Loucy (cell line): ENCODE measurements at regions not wholly inside any gene's neighbourhood (a gene's known extent, or its start where the extent isn't known, plus 50 kb on each side); places are given as distances from the start of the nearest gene placed in this dataset.

ENCODE experiments used
- H2AFZ ChIP-seq: fragments of 200-600 bp; sonication (generic); 2 replicates; pipeline ENCODE4 v1.6.0; 2016; ENCODE audit warnings: antibody characterized with exemption, mild to moderate bottlenecking, low read length, moderate library complexity
- H3F3A ChIP-seq: fragments of 200-600 bp; 2 replicates; pipeline ENCODE4 v1.6.0; 2016; ENCODE audit warnings: antibody characterized with exemption, low read depth, mild to moderate bottlenecking
- H3K27me3 ChIP-seq: fragments of 200-600 bp; sonication (generic); 2 replicates; pipeline ENCODE4 v1.6.1; 2014; ENCODE audit warnings: low read length, mild to moderate bottlenecking; ENCODE audit not compliant: insufficient read depth, poor library complexity, severe bottlenecking
- H3K36me3 ChIP-seq: fragments of 200-600 bp; sonication (generic); 2 replicates; pipeline ENCODE4 v1.6.1; 2016; ENCODE audit warnings: low read length; ENCODE audit not compliant: insufficient read depth
- H3K4me1 ChIP-seq: fragments of 200-600 bp; sonication (generic); 2 replicates; pipeline ENCODE4 v1.5.1; 2014; ENCODE audit warnings: low read length, mild to moderate bottlenecking; ENCODE audit not compliant: insufficient read depth, poor library complexity, severe bottlenecking
- H3K4me2 ChIP-seq: fragments of 200-600 bp; sonication (generic); 2 replicates; pipeline ENCODE4 v1.6.0; 2014; ENCODE audit warnings: antibody characterized with exemption, low read length, low read depth, mild to moderate bottlenecking; ENCODE audit not compliant: poor library complexity, severe bottlenecking
- H3K4me3 ChIP-seq: fragments of 200-600 bp; sonication (generic); 2 replicates; pipeline ENCODE4 v1.5.1; 2014; ENCODE audit warnings: low read length, mild to moderate bottlenecking, mixed read lengths; ENCODE audit not compliant: poor library complexity, severe bottlenecking
- H3K79me2 ChIP-seq: fragments of 200-600 bp; sonication (generic); 2 replicates; pipeline ENCODE4 v1.6.1; 2014; ENCODE audit warnings: low read length; ENCODE audit not compliant: insufficient read depth
- H3K9ac ChIP-seq: fragments of 200-600 bp; sonication (generic); 2 replicates; pipeline ENCODE4 v1.6.0; 2014; ENCODE audit warnings: mild to moderate bottlenecking, low read depth, low read length, moderate library complexity; ENCODE audit not compliant: poor library complexity, severe bottlenecking
- H3K9me2 ChIP-seq: fragments of 200-600 bp; sonication (generic); replicated peaks from 2 replicates; pipeline ENCODE4 v1.6.1; 2016; ENCODE audit warnings: low read depth, low read length, mixed read lengths
- H3K9me3 ChIP-seq: fragments of 200-600 bp; sonication (generic); 2 replicates; pipeline ENCODE4 v1.6.1; 2014; ENCODE audit warnings: mild to moderate bottlenecking, antibody characterized with exemption, low read length, low read depth; ENCODE audit not compliant: insufficient read depth
- H4K20me1 ChIP-seq: fragments of 200-600 bp; sonication (generic); 2 replicates; pipeline ENCODE4 v1.6.0; 2014; ENCODE audit warnings: antibody characterized with exemption, low read length, mild to moderate bottlenecking; ENCODE audit not compliant: insufficient read depth, poor library complexity, severe bottlenecking
- CTCF ChIP-seq: fragments of 200-600 bp; sonication (generic); conservative IDR thresholded peaks from 2 replicates; pipeline ENCODE4 v1.5.1; 2014; ENCODE audit warnings: mild to moderate bottlenecking, antibody characterized with exemption, low read length
- EZH2phosphoT487 ChIP-seq: fragments of 200-600 bp; IDR thresholded peaks from 2 replicates; pipeline ENCODE4 v1.6.1; 2018; ENCODE audit warnings: antibody characterized with exemption, mild to moderate bottlenecking, moderate library complexity, borderline replicate concordance

- Histone ChIP-seq H3F3A (no peaks in the 10 kb centered on the region), H3K4me1 (no peaks in the 10 kb centered on the region), H3K27me3 (no peaks in the 10 kb centered on the region), H3K9ac (no peak overlapping the region), H3K9me2 (no peaks in the 10 kb centered on the region), H3K4me2 (no peak overlapping the region), H2AFZ (no peak overlapping the region), H3K4me3 (no peak overlapping the region), H3K9me3 (no peaks in the 10 kb centered on the region), H3K79me2 (no peaks in the 10 kb centered on the region), H3K36me3 (no peaks in the 10 kb centered on the region), H4K20me1 (no peaks in the 10 kb centered on the region)
- TF ChIP-seq EZH2phosphoT487 (no peak), CTCF (no peak)
These were observed 319.3 kb upstream of the ADAMTSL1 start for GRCh38 chr9:18154661-18155060.

GRCh38 chr9:18159254-18159653 is 314.7 kb upstream of the ADAMTSL1 start:
- Histone ChIP-seq H3K4me3 (no peak overlapping the region), H2AFZ (no peak overlapping the region), H3F3A (no peaks in the 10 kb centered on the region), H3K4me1 (no peaks in the 10 kb centered on the region), H3K9ac (no peak overlapping the region), H4K20me1 (no peaks in the 10 kb centered on the region), H3K9me3 (no peaks in the 10 kb centered on the region), H3K27me3 (no peaks in the 10 kb centered on the region), H3K4me2 (no peak overlapping the region), H3K36me3 (no peaks in the 10 kb centered on the region), H3K79me2 (no peaks in the 10 kb centered on the region), H3K9me2 (no peaks in the 10 kb centered on the region)
- TF ChIP-seq CTCF: no peak
- no peak for TF ChIP-seq EZH2phosphoT487

GRCh38 chr9:18163146-18163545 is 310.8 kb upstream of the ADAMTSL1 start:
- no peaks in the 10 kb centered on the region for H3K9me3 ChIP-seq
- no peak overlapping the region for H3K4me2 ChIP-seq
- H3K27me3 ChIP-seq: no peaks in the 10 kb centered on the region
- no peak overlapping the region for H2AFZ ChIP-seq
- H3K4me3 ChIP-seq: no peak overlapping the region
- TF ChIP-seq CTCF (no peak), EZH2phosphoT487 (no peak)
- H3K9ac ChIP-seq: no peak overlapping the region
- no peaks in the 10 kb centered on the region for H3K9me2 ChIP-seq
- H3F3A ChIP-seq: no peaks in the 10 kb centered on the region
- H3K79me2 ChIP-seq: no peaks in the 10 kb centered on the region
- no peaks in the 10 kb centered on the region for H3K36me3 ChIP-seq
- no peaks in the 10 kb centered on the region for H4K20me1 ChIP-seq
- H3K4me1 ChIP-seq: no peaks in the 10 kb centered on the region
